ENCODE measurements at regions not wholly inside any gene's neighbourhood (a gene's known extent, or its start where the extent isn't known, plus 50 kb on each side); places are given as distances from the start of the nearest gene placed in this dataset.

GRCh38 chr5:111675201-111675934, 81.6 kb downstream of the NREP start:
- no peak for DNase-seq (ENCODE audit: low spot score)
- Histone ChIP-seq H3K36me3 (replicated peaks in 1 of 2; ENCODE audit: control insufficient read depth in 1 of 2, insufficient read depth in 2 of 2, low read length in 2 of 2) (no peaks in the 10 kb centered on the region), H3K9me3 (ENCODE audit: low read length) (no peaks in the 10 kb centered on the region), H3K4me1 (ENCODE audit: insufficient read depth, low read length) (peaks cover 14% of the 10 kb centered on the region), H3K9ac (ENCODE audit: insufficient read depth, low read depth, low read length) (no peak overlapping the region), H3K27ac (ENCODE audit: extremely low read length, insufficient read depth, low read length) (no peak overlapping the region), H3K4me3 (replicated peaks in 1 of 3; ENCODE audit: insufficient read depth in 1 of 3, low read depth in 2 of 3, low read length in 3 of 3) (no peak overlapping the region), H3K27me3 (ENCODE audit: control insufficient read depth in 1 of 2, insufficient read depth in 2 of 2, low read length in 2 of 2) (peaks cover 0 to 9% of the 10 kb centered on the region in 2 experiments; a peak in 3 of 5 replicates), H4K20me1 (ENCODE audit: insufficient read depth, low read length) (no peaks in the 10 kb centered on the region), H3K4me2 (ENCODE audit: low read depth, low read length) (no peak overlapping the region), H2AFZ (ENCODE audit: low read length) (no peak overlapping the region), H3K79me2 (ENCODE audit: insufficient read depth, low read length) (no peaks in the 10 kb centered on the region)
- WGBS (ENCODE audit: low lambda C conversion rate) = 33% methylated on average over 2 of the region's 2 CpGs
- ChIA-PET POLR2A (no interaction called here), CTCF (ENCODE audit: low intra/inter-chr PET ratio, low total read pairs) (no interaction called here)
- no peak for TF ChIP-seq ZSCAN31 (CRISPR knock-in tag; IDR thresholded peaks at IDR 0.05; ENCODE audit: low read depth)
- no peak for TF ChIP-seq CENPT (CRISPR knock-in tag; IDR thresholded peaks at IDR 0.05; ENCODE audit: low read depth)
- TF ChIP-seq ZNF3 (CRISPR knock-in tag; IDR thresholded peaks at IDR 0.05) = no peak
- TF ChIP-seq HIC2 (CRISPR knock-in tag; IDR thresholded peaks at IDR 0.05; ENCODE audit: low read depth) = no peak
- no peak for TF ChIP-seq CERS6 (CRISPR knock-in tag; IDR thresholded peaks at IDR 0.05)
- no peak for TF ChIP-seq ISX (CRISPR knock-in tag; conservative IDR thresholded peaks at IDR 0.05)
- no peak for TF ChIP-seq AKNA (CRISPR knock-in tag; IDR thresholded peaks at IDR 0.05; ENCODE audit: borderline replicate concordance)
- no peak for TF ChIP-seq HMG20B (CRISPR knock-in tag; conservative IDR thresholded peaks at IDR 0.05)
- no peak for TF ChIP-seq ZNF451 (CRISPR knock-in tag; IDR thresholded peaks at IDR 0.05)
- TF ChIP-seq MAF1 (CRISPR knock-in tag; IDR thresholded peaks at IDR 0.05; ENCODE audit: borderline replicate concordance) = no peak
- no peak for TF ChIP-seq ZNF850 (CRISPR knock-in tag; conservative IDR thresholded peaks at IDR 0.05)
- TF ChIP-seq ZNF891 (CRISPR knock-in tag; IDR thresholded peaks at IDR 0.05) = no peak
- no peak for TF ChIP-seq ZNF780A (CRISPR knock-in tag; IDR thresholded peaks at IDR 0.05)
- no peak for TF ChIP-seq KDM3A (CRISPR knock-in tag; IDR thresholded peaks at IDR 0.05; ENCODE audit: low read depth)
- no peak for TF ChIP-seq MTF2 (CRISPR knock-in tag; IDR thresholded peaks at IDR 0.05; ENCODE audit: borderline replicate concordance)
- TF ChIP-seq ADNP (CRISPR knock-in tag; IDR thresholded peaks at IDR 0.05) = no peak
- no peak for TF ChIP-seq ZNF253 (CRISPR knock-in tag; IDR thresholded peaks at IDR 0.05; ENCODE audit: borderline replicate concordance)
- TF ChIP-seq SYNCRIP (IDR thresholded peaks at IDR 0.05; ENCODE audit: insufficient read depth, low read depth, low read length) = no peak
- TF ChIP-seq ZNF17 (CRISPR knock-in tag; IDR thresholded peaks at IDR 0.05) = no peak
- no TSS peak for BruUV-seq (replicated peaks)
- no peak for ATAC-seq
- in situ Hi-C loops (cut with HindIII; ENCODE audit: extremely low pct_ligation_motif_present, low pct_unique_long_range_greater_than_20kb) (no loop called here), intact Hi-C loops (cut with micrococcal nuclease; ENCODE audit: unreplicated experiment) (no loop called here)
- FAIRE-seq = no peak
